ENCODE measurements at regions not wholly inside any gene's neighbourhood (a gene's known extent, or its start where the extent isn't known, plus 50 kb on each side); places are given as distances from the start of the nearest gene placed in this dataset.

- no peaks in the 10 kb centered on the region for H3K9me3 ChIP-seq (replicated peaks; ENCODE audit: control insufficient read depth, insufficient read depth, low read length)
- no peaks in the 10 kb centered on the region for H3K36me3 ChIP-seq (ENCODE audit: control insufficient read depth in 2 of 2, extremely low read depth in 1 of 2, insufficient read depth in 2 of 2, low read length in 2 of 2)
- intact Hi-C loops (cut with micrococcal nuclease) (loop anchor here (1.0 kb wide), 1 partner anchor 151 kb away; the partner anchor contains the start of gene ZNF521), dilution Hi-C loops (cut with MboI; ENCODE audit: extremely low pct_ligation_motif_present, low sequenced_read_pairs) (no loop called here)
- H3K27me3 ChIP-seq (ENCODE audit: control insufficient read depth in 2 of 2, insufficient read depth in 2 of 2, low read length in 2 of 2): no peaks in the 10 kb centered on the region
- H3K4me3 ChIP-seq (replicated peaks in 1 of 3; ENCODE audit: insufficient read depth in 1 of 3, low read depth in 1 of 3, low read length in 3 of 3): peak overlapping the region; percentile 27 to 77 (median 65)
- ChIA-PET CTCF (interaction anchor here (1.0 to 1.7 kb wide), 2 partner anchors 10 to 27 kb away, joined by 3 to 4 read pairs; no protein-coding TSS in a partner anchor), POLR2A (no interaction called here)
- FAIRE-seq (peak; percentile 90), DNase-seq (ENCODE audit: low read depth, low spot score) (peak; percentile 85)
- H3K4me1 ChIP-seq (ENCODE audit: control insufficient read depth, extremely low read depth, insufficient read depth, low read length): peaks cover 10% of the 10 kb centered on the region
- TF ChIP-seq JUN (IDR thresholded peaks at IDR 0.05; ENCODE audit: borderline replicate concordance, insufficient read depth, insufficient read length, low read depth) (no peak), POLR2AphosphoS5 (IDR thresholded peaks at IDR 0.05; ENCODE audit: insufficient read depth, low read depth, low read length) (peak; percentile 38)
- H4K20me1 ChIP-seq (replicated peaks; ENCODE audit: control insufficient read depth, extremely low read depth, insufficient read depth, low read length): no peaks in the 10 kb centered on the region
- no peaks in the 10 kb centered on the region for H3K9me1 ChIP-seq (replicated peaks; ENCODE audit: control insufficient read depth, extremely low read depth, insufficient read depth, low read length)
- no peak overlapping the region for H3K27ac ChIP-seq (ENCODE audit: insufficient read depth, low read depth, low read length)
- BruUV-seq (replicated peaks): no TSS peak
- H3K4me2 ChIP-seq (ENCODE audit: insufficient read depth, low read length): peak overlapping the region; percentile 95
- H3K9ac ChIP-seq (replicated peaks; ENCODE audit: extremely low read depth, insufficient read depth, low read length): peak overlapping the region; percentile 28
- no peaks in the 10 kb centered on the region for H3K79me2 ChIP-seq (ENCODE audit: control insufficient read depth, insufficient read depth, low read length)
- H2AFZ ChIP-seq (ENCODE audit: low read depth, low read length): peak overlapping the region; percentile 99
These were observed 151.7 kb upstream of the ZNF521 start for GRCh38 chr18:25503567-25504081.

GRCh38 chr18:25497151-25497794 lies 145.3 kb upstream of the ZNF521 start:
- Histone ChIP-seq H3K36me3 (ENCODE audit: control insufficient read depth in 2 of 2, extremely low read depth in 1 of 2, insufficient read depth in 2 of 2, low read length in 2 of 2) (no peaks in the 10 kb centered on the region), H3K4me1 (ENCODE audit: control insufficient read depth, extremely low read depth, insufficient read depth, low read length) (no peaks in the 10 kb centered on the region), H3K4me2 (ENCODE audit: insufficient read depth, low read length) (no peak overlapping the region), H3K27ac (ENCODE audit: insufficient read depth, low read depth, low read length) (no peak overlapping the region), H4K20me1 (replicated peaks; ENCODE audit: control insufficient read depth, extremely low read depth, insufficient read depth, low read length) (no peaks in the 10 kb centered on the region), H3K9me3 (replicated peaks; ENCODE audit: control insufficient read depth, insufficient read depth, low read length) (no peaks in the 10 kb centered on the region), H2AFZ (ENCODE audit: low read depth, low read length) (no peak overlapping the region), H3K79me2 (ENCODE audit: control insufficient read depth, insufficient read depth, low read length) (no peaks in the 10 kb centered on the region), H3K9me1 (replicated peaks; ENCODE audit: control insufficient read depth, extremely low read depth, insufficient read depth, low read length) (no peaks in the 10 kb centered on the region), H3K9ac (replicated peaks; ENCODE audit: extremely low read depth, insufficient read depth, low read length) (no peak overlapping the region), H3K27me3 (ENCODE audit: control insufficient read depth in 2 of 2, insufficient read depth in 2 of 2, low read length in 2 of 2) (no peaks in the 10 kb centered on the region), H3K4me3 (replicated peaks in 1 of 3; ENCODE audit: insufficient read depth in 1 of 3, low read depth in 1 of 3, low read length in 3 of 3) (no peak overlapping the region)
- dilution Hi-C loops (cut with MboI; ENCODE audit: extremely low pct_ligation_motif_present, low sequenced_read_pairs) (no loop called here), intact Hi-C loops (cut with micrococcal nuclease) (no loop called here)
- POLR2A ChIA-PET: no interaction called here
- DNase-seq (ENCODE audit: low read depth, low spot score) (no peak), FAIRE-seq (no peak)
- BruUV-seq (replicated peaks): no TSS peak
- CTCF ChIA-PET: interaction anchor here (0.5 to 1.0 kb wide), 3 partner anchors 10 to 1312 kb away, joined by 3 read pairs; no protein-coding TSS in a partner anchor
- TF ChIP-seq JUN (IDR thresholded peaks at IDR 0.05; ENCODE audit: borderline replicate concordance, insufficient read depth, insufficient read length, low read depth) (no peak), POLR2A (IDR thresholded peaks at IDR 0.05; ENCODE audit: low read depth, low read length) (no peak), CTCF (IDR thresholded peaks at IDR 0.05; ENCODE audit: extremely low read depth in 1 of 2, insufficient read depth in 1 of 2, low read depth in 1 of 2, low read length in 2 of 2) (no peak), EZH2 (IDR thresholded peaks at IDR 0.05; ENCODE audit: borderline replicate concordance, low read depth, low read length, severe bottlenecking) (no peak), POLR2AphosphoS5 (IDR thresholded peaks at IDR 0.05; ENCODE audit: insufficient read depth, low read depth, low read length) (no peak), MAX (IDR thresholded peaks at IDR 0.05; ENCODE audit: insufficient read depth, insufficient read length) (no peak), FOS (IDR thresholded peaks at IDR 0.05; ENCODE audit: borderline replicate concordance, insufficient read depth, low read length) (no peak)
